HG02852 (cell line): ENCODE measurements at regions not wholly inside any gene's neighbourhood (a gene's known extent, or its start where the extent isn't known, plus 50 kb on each side); places are given as distances from the start of the nearest gene placed in this dataset.
"Not testable (repeated sequence)": the region's sequence is repeated elsewhere in the genome, so short reads cannot be mapped to it uniquely, and the experiment has no call there.

Experiments
- ATAC-seq: cut with Tn5 transposase; IDR thresholded peaks from one replicate; pipeline ENCODE4 v1.9.1; 2021; ENCODE audit warnings: mild to moderate bottlenecking, moderate library complexity; ENCODE audit not compliant: unreplicated experiment

GRCh38 chr2:139454251-139454650 lies 674.1 kb upstream of the NXPH2 start:
- ATAC-seq = no peak

GRCh38 chr2:139439100-139439499 lies 658.9 kb upstream of the NXPH2 start:
- ATAC-seq = no peak

- no peak for ATAC-seq
Measured at GRCh38 chr2:139438478-139438877, 658.3 kb upstream of the NXPH2 start.

GRCh38 chr2:139427164-139427563 lies 647.0 kb upstream of the NXPH2 start:
- no peak for ATAC-seq

- ATAC-seq = no peak
Measured at GRCh38 chr2:139424101-139424500, 643.9 kb upstream of the NXPH2 start.

- no peak for ATAC-seq
Measured at GRCh38 chr2:139411236-139411635, 631.0 kb upstream of the NXPH2 start.

GRCh38 chr2:139410833-139411174 lies 630.6 kb upstream of the NXPH2 start:
- not testable (repeated sequence) for ATAC-seq

GRCh38 chr2:139410147-139410832 lies 630.1 kb upstream of the NXPH2 start:
- not testable (repeated sequence) for ATAC-seq

- no peak for ATAC-seq
Measured at GRCh38 chr2:139409212-139409611, 629.0 kb upstream of the NXPH2 start.

- no peak for ATAC-seq
Measured at GRCh38 chr2:139403948-139404347, 623.8 kb upstream of the NXPH2 start.

GRCh38 chr2:139394801-139395200 lies 614.6 kb upstream of the NXPH2 start:
- no peak for ATAC-seq

- no peak for ATAC-seq
Measured at GRCh38 chr2:139389391-139389790, 609.2 kb upstream of the NXPH2 start.

- no peak for ATAC-seq
Measured at GRCh38 chr2:139386401-139386800, 606.2 kb upstream of the NXPH2 start.

GRCh38 chr2:139383532-139383931 lies 603.3 kb upstream of the NXPH2 start:
- ATAC-seq = no peak

GRCh38 chr2:139380051-139380450 lies 599.9 kb upstream of the NXPH2 start:
- ATAC-seq = no peak

- no peak for ATAC-seq
Measured at GRCh38 chr2:139378373-139378772, 598.2 kb upstream of the NXPH2 start.

GRCh38 chr2:139374296-139374850 lies 594.2 kb upstream of the NXPH2 start:
- ATAC-seq = no peak

GRCh38 chr2:139369423-139370409 lies 589.5 kb upstream of the NXPH2 start:
- no peak for ATAC-seq

GRCh38 chr2:139367416-139367815 lies 587.2 kb upstream of the NXPH2 start:
- ATAC-seq = no peak

- ATAC-seq = no peak
Measured at GRCh38 chr2:139366681-139367080, 586.5 kb upstream of the NXPH2 start.

- no peak for ATAC-seq
Measured at GRCh38 chr2:139365189-139365588, 585.0 kb upstream of the NXPH2 start.

- no peak for ATAC-seq
Measured at GRCh38 chr2:139360654-139361053, 580.5 kb upstream of the NXPH2 start.
